DMS53 (cell line): ENCODE measurements at regions not wholly inside any gene's neighbourhood (a gene's known extent, or its start where the extent isn't known, plus 50 kb on each side); places are given as distances from the start of the nearest gene placed in this dataset.
"Not testable (repeated sequence)": the region's sequence is repeated elsewhere in the genome, so short reads cannot be mapped to it uniquely, and the experiment has no call there.

Experiments
- DNase-seq: peaks from one replicate; lab custom pipeline; 2025; lab: John Stamatoyannopoulos, UW

DNA sequence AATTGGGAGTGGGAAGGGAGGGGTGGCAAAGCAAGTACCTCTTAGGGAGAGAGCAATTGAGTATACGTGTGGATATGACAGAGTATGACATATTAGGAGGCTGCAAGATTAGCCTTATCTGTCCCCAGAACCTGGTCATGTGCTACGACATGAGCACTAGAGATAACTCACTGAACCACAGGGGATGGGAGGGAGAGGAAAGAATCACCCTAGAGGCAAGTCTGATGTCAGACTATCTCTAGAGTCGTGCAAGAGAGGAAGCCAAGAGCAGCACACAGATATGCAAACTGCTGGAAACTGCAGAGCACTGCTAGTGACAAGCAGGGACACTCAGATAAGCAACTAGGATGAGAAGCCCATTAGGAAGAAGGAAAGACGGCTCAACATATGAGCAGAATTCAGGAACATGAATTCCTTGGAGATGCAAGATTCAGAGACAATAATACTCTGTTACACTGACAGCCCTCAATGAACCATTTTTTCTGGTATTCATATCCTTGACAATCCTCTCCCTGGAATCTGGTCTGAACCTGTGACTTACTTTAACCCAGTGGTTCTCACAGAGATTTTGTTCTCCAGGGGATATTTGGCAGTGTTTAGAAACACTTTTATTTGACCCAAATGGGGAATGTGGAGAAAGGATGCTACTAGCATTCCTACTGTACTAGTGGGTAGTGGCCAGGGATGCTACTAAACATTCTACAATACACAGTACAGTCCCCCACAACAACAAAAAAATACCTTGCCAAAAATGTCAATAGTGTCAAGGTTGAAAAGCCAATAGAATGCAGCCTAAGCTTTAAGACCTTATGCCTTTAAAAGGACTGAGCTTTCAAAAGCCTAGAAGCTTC, 84.0 kb upstream of the BMP2K start:
- no peak for DNase-seq

DNA sequence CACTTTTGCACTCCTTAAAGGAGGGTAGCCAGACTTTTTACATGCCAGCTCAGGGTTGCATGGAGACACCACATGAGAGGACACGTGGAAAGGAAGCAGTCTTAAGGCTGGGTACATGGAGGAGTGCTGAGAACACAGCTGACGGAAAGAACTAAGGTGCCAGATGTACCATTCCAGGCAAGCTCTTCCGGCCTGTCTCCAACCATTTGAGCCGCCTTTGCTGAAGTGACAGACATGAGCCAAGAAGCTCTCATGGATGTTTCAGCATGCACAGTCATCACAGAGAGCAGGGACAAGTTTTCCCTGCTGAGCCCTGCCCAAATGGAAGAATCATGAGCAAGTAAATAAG, 83.4 kb upstream of the BMP2K start:
- DNase-seq: no peak

DNA sequence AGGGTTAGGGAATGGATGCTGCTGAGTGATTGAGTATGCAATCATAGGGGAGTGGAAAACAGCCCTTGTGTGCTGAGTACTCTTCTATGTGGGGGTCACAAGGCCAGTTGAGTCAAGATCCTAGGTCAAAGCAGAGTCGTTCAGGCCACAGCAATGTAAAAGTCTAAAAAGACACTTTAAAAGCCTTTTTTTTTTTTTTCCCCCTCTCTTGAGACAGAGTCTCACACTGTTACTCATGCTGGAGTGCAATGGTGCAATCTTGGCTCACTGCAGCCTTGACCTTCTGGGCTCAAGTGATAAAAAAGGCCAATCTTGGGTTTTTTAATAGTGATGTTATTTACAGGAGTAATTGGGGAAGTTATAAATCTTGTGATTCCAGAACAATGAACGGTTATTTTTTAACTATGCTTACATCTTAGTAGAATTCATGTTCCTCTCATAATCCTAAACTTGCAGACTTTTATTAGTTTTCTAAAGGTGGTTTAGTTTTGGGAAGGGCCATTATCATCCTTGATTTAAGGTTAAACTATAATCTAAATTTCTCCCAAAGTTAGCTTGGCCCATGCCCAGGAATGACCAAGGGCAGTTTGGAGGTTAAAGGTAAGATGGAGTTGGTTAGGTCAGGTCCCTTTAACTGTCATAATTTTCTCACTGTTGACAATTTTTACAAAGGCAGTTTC, 82.2 kb upstream of the BMP2K start:
- DNase-seq: no peak

DNA sequence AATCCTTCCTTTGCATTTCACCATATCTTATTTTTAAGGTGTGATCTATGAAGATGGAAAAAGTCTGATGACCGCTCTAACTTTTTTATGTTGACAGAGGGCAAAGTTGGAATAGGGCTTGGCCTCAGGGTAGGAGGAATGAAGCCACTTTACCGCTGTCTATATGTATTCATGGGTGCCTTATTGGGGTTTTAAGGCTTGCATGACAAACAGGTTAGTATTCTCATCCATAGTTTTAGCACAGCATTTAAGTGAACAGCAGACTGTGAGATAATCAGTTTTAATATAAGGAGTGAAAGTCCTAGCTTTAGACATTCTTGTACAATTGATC, 81.7 kb upstream of the BMP2K start:
- no peak for DNase-seq

DNA sequence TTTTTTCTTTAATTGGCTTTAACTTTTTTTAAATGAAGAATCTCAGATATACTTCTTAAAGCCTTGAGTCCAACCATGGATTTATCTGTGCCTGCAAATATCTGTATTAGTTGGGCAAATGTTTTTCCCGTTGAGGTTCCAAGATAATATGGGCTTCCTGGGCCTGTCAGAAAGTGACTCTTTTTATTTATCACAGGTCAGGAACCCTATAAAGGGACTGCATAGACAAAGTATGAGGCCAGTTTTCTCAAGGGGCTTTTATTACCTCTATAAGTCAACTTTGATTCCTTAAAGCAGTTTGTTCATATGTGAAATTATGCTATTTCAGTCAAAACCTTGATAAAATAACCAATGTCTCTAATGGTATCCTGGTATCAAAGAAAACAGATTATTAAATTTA, 80.2 kb upstream of the BMP2K start:
- DNase-seq: no peak

DNA sequence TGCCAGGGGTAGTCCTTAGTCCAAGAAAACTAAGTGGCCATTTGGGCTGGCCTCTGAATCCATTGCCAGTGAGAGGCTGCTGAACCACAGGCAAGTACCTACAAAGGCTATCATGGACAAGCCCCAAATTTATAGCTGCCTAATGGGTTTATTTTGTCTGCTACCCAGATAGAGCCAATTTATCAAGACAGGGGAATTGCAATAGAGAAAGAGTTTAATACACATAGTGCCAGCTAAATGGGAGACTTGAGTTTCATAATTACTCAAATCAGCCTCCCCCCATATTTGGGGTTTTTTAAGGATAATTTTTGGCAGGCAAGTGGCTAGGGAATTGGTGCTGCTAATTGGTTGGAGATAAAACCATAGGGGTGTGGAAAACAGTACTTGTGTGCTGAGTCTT, 73.1 kb upstream of the BMP2K start:
- no peak for DNase-seq

DNA sequence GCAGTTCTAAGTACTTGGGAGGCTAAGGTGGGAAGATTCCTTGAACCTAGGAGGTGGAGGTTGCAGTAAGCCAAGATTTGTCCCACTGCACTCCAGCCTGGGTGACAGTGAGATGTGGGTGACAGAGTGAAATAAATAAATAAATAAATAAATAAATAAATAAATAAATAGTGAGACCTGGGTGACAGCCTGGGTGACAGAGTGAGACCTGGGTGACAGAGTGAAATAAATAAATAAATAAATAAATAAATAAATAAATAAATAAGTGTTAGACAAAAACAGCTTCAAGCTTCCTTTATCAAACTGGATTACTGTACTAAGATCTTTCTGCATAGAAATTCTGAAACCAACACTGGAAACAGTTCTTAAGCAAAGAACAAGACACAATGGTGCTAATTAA, 71.8 kb upstream of the BMP2K start:
- DNase-seq: no peak

DNA sequence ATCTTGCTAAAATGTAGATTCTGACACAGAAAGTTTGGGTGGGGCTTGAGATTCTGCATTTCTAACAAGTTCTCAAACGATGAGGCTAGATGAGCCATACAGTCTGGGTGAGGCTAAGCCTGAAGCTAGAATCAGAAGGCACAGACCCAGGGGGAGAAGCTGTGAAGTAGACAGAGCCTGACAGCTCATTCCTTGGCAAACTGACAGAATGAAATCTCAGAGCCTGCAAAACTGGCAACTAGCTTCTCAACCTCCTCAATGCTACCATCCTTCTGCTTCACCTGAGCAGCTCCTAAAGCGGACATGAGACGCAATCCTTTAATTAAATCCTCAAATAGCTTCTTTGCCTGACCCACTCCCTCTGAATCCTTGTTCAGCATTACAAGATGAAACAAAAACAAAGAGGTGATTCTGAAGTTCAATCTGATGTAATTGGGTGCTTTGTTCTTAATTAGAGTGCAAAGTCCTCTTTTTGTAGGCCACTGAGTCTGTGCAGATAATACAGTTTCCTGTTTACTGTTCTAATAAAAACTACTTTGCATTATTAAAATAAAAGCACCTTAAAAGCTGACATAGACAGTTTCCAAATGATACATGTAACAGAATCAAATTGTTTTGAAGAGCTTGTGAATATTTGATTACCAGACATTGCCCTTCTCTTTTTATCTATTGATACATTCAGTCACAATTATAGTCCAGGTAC, 71.0 kb upstream of the BMP2K start:
- no peak for DNase-seq

DNA sequence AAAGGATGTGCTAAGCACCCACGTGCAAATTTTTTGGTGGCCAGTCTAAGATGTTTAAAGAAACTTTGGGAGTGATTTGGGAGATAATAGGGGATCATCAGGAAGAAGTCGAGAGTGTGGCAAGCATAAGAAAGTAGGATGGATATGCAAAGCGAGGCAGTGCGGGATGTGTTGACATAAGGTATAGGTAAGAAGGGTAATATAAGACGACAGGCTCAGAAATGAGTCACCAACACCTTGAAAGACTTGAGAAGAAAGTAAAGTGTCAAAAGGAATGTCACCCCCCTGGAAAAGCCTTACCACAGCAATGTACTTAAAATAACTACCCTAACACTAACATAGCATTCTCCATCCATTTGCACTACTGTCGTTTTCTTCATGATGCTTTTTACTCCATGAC, 69.8 kb upstream of the BMP2K start:
- DNase-seq: no peak

DNA sequence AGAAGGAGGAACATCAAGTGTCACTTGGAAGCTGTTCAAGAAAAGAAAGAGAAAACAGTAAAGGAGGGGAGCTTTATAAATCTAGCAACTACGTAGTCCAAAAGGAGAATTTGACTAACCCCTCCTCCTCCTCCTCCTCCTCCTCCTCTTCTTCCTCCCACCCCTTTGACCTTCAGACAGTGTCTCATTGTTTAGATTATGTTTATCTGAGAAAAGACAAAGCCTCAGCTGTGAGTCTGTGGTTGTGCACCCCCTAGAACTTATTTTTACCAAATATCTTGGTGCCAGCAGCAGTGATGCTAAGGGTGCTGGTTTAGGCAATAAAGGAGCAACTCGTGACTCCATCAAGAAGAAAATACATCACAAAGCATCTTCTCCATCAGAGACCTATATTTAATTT, 68.9 kb upstream of the BMP2K start:
- DNase-seq: no peak

DNA sequence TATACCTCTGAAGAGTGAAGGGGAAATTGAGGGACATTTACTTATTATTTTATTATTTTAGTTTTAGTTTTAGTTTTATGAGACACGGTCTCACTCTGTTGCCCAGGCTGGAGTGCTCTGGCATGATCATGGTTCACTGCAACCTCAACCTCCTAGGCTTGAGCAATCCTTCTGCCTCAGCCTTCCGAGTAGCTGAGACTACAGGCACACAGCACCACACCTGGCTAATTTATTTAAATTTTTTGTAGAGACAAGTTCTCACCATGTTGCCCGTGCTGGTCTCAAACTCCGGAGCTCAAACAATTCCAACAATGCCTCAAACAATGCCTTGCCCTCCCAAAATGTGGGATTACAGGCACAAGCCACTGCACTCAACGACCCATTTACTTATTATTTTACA, 68.4 kb upstream of the BMP2K start:
- no peak for DNase-seq

DNA sequence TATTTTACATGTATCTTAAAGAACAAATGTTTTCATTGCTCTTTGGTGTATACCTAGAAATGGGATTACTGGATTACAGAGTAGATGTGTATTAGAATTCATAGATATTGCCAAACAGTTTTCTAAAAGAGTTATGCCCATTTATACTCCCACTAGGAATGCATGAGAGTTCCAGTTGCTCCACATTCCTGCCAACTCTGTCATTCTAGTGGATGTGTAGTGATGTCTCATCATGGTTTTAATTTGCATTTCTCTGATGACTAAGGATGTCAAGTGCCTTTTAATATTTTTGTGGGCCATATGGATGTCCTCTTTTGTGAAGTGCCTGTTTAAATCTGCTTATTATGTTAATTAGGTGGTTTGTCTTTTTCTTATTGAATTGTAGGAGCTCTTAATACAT, 65.6 kb upstream of the BMP2K start:
- DNase-seq: peak; percentile 21

DNA sequence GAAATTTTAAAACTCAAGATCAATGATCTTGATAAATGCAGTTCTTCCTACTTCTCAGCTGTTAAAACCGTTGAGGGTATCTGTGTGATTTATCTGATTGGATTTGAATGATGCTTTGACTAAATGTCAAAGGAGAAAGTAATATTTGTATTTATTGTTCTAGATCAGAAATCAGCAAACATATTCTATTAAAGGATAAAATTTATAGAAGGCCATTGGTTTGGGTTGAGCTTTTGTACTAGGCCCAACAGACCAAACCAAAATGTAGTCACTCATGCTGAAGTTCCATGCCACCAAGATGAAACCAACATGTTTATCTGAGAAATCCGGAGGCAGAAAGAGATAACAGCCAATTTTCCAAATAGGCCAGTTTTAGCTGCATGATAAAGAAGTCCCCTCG, 64.5 kb upstream of the BMP2K start:
- DNase-seq: no peak

DNA sequence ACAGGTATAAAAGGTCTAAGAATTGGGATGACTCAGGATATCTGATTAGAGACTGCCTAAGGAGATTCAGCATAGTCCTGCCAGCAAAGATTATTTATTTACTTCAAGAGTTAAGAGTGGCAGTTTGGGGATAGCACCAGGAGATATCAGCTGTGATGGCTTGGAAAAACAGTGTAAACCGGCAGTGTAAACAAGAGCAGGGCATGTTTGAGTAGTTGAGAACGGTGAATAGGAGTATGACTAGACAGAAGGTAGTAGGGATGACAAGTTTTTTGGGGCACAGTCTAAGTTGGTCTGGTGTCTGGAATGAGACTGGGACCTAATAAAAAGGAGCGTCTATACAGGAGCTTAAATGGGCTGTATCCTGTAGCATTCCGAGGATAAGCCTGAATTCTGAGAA, 61.6 kb upstream of the BMP2K start:
- DNase-seq: not testable (repeated sequence)

DNA sequence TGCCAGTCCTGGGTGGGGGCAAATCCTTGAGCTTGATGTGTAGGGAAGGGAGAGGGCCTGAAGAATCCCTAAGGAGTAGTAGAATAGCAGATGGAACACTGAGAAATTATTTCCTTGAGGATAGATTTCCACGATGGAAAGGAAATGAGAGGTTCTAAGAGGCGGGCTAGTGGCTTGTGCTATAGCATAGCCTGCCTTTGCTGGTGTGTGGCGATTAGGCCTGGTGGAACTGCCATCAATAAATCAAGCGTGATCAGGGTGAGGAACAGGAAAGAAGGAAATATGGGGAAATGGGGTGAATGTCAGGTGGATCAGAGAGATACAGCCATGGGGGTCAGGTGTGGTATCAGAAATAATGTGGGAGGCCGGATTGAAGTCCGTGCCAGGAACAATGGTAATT, 60.8 kb upstream of the BMP2K start:
- DNase-seq: not testable (repeated sequence)

DNA sequence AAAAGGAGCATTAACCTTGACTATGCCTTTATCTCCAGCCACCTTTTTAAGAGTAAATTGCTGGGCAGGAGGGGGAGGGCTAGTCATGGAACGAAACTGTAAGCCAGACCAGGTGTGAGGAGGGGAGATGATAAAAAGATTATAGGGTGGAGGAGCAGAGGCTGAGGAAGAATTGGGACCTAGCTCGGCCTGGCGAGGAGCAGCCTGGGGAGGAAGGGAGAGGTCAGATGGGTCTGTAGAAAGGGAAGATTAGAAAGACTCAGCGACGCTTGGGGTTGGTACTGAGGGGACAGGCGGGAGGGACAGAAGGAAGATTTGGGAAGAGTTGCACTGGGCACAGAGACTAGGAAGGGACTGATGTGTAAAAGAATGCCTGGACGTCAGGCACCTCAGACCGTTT, 58.4 kb upstream of the BMP2K start:
- not testable (repeated sequence) for DNase-seq

DNA sequence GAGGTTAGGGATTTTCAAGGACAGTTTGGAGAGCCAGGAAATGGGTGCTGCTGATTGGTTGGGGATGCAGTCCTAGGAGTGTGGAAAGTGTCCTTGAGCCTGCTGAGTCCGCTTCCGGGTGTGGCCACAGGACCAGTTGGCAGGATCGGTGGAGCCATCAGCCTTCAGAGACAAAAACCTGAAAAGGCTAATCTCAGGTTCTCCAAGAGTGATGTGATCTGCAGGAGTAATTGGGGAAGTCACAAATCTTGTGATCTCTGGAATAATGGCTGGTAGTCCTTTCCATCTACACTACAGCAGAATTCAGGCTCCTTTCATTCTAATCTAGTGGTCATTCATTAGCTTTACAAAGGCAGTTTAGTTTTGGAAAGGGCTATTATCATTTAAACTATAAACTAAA, 55.9 kb upstream of the BMP2K start:
- DNase-seq: no peak

DNA sequence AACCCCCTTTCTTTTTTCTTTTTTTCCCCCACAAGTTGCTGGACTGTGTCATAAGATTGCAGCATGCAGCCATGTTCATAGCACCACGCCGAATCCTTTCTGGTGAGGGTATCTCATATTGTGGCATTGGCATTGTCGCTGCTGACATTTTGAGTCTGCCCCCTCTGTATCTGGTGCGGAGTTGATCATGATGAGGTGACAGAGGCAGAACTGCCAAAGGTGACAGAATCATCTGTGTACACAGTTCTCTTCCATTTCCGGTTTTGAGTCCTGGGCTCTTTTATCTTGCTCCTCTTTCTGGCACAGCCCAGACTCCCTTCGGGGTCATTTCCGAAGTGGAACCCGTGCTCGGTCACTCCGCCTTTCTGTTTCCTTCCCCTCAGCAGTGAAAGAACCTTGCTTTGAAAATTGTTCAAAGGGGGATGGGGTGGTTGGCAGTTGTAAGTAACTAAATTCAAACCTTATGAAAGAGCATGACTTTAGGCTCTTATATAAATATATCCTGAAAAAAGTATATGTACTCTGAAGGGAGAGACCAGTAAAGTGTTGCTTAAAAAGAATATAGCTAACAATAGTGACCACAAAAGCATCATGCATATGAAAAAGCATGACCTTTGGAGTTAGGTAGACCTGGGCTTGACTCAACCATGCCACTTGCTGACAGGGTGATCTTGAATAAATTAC, 55.0 kb upstream of the BMP2K start:
- DNase-seq: no peak

DNA sequence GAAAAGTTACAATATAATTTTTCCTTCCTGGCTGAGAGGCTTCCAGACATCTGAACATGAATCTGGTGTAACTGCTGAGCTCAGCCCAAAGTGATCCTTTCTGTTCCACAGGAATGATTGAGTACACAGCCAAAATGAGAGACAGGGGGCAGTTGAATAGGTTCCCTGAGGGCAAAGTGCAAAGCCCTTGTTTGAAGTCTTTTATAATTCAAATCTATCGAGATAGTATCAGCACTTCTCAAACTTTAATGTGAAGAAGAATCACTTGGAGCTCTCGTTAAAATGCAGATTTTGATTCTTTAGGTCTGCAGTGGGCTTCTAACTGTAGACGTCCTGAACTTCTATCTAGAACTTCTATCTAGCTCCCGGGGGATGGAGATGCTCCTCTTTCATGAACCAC, 54.4 kb upstream of the BMP2K start:
- DNase-seq: no peak

DNA sequence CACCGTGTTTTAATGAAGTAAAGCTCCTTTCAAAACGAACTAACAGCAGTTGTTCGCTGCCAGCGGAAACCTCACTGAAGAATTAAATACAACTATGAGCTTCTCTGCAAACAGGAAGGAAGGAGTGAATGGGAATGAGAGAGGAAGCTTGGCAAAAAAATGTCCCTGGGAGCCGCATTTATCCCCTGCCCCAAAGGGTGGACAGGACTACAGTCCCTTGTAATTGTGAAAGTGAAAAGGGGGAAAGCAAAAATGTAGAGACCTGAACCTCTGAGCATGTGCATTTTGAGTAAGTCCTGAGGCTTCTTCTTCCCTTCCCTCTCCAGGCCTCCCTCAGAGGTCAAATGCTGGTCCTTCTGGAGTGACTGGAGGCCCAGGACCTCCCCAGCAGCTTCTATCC, 53.8 kb upstream of the BMP2K start:
- DNase-seq: no peak

DNA sequence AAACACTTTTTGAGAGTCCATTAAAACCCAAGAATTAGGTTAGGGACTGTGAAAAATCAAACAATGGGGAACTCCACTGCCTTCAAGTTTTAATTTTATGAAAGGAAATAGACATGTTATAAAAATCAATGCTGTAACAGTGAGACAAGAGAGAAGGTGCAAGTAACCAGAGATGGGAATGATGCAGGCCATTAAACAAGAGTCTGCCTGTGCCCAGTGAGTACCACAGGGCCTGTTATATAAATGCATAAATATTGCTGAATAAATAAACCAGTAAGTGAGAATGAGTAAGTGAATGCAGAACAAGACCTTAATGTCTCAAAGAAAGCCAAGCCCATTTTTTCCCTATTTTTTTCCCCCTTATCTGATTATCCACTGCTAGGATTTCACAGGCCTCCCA, 53.3 kb upstream of the BMP2K start:
- no peak for DNase-seq
